Stimulated activated CD4-positive, alpha-beta T cell treated with anti-CD3 and anti-CD28 coated beads, Interleukin-12 subunit alpha, Interleukin-12 subunit beta, amount 100 ng/mL, for 4 hours (primary cell): ENCODE measurements at regions not wholly inside any gene's neighbourhood (a gene's known extent, or its start where the extent isn't known, plus 50 kb on each side); places are given as distances from the start of the nearest gene placed in this dataset.
"Not testable (repeated sequence)": the region's sequence is repeated elsewhere in the genome, so short reads cannot be mapped to it uniquely, and the experiment has no call there.

Experiments
- DNase-seq: peaks from one replicate; pipeline ENCODE4 v3.0.0-alpha.2; 2020

DNA sequence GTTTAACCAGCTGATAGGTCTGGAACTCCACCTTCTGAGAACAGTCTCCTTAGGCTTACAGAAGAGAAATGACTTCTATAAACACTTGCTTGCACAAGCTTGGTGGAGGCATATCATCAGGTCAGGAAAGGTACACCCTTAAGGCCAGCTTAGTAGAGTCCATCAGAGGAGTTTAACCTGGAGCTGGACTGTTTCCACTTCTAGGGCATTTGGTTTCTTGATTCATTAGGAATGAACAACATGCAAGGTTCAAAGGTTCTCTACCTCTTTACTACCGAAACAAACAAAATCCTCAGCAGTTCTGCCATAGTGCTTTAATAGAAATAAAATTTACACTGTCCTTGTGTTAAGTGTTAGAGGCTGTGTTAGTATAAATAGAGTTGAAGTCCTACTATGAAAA is 171.4 kb upstream of the NPY2R start:
- DNase-seq = no peak

GRCh38 chr4:155038459-155038858 is 170.0 kb upstream of the NPY2R start:
- no peak for DNase-seq

- no peak for DNase-seq
These were observed 169.3 kb upstream of the NPY2R start for GRCh38 chr4:155039162-155039561.

- DNase-seq = no peak
These were observed 168.4 kb upstream of the NPY2R start for GRCh38 chr4:155040031-155040430.

DNA sequence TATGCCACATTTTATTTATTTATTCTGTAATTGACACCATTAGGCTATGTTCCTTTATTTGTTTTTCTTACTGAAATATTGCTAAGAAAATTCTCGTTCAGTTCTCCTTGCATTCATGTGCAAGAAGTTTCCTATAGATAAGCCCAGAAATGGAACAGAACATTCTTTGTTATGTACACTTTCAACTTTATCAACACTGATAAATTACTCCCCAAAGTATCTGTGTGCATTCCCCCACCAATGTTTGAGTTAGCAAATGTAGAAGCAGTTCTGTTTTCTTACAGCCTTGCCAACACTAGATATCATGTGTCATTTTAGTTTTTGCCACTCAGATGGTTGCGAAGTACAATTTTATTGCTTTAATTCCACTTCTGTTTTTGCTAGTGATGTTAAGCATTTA is 166.4 kb upstream of the NPY2R start:
- no peak for DNase-seq

DNA sequence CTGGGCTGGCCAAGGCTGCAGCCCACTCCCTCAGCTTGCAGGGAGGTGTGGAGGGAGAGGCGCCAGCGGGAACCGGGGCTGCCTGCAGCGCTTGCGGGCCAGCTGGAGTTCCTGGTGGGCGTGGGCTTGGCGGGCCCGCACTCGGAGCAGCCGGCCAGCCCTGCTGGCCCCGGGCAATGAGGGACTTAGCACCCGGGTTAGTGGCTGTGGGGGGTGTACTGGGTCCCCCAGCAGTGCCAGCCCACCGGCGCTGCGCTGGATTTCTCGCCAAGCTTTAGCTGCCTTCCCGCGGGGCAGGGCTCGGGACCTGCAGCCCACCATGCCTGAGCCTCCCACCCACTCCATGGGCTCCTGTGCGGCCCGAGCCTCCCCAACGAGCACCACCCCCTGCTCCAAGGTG is 164.2 kb upstream of the NPY2R start:
- DNase-seq = not testable (repeated sequence)

DNA sequence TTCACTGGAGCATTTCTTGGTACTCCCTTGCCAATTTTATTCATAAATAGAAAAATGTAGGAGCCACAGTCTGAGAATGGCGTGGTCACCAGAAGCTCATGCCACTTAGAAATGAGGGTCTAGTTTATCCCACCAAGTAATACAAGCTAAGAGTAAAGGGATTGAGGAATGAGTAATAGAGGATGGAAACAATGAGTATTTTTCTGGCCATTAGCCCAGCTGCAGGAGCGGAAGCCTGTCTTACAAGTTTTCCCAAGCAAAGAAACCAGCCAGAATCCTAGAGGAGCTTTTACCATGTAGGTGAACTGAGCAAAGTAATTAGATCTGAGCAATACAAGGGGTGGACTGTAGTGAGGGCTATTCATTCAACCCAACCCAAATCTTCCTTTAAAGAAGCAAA is 160.7 kb upstream of the NPY2R start:
- no peak for DNase-seq

DNA sequence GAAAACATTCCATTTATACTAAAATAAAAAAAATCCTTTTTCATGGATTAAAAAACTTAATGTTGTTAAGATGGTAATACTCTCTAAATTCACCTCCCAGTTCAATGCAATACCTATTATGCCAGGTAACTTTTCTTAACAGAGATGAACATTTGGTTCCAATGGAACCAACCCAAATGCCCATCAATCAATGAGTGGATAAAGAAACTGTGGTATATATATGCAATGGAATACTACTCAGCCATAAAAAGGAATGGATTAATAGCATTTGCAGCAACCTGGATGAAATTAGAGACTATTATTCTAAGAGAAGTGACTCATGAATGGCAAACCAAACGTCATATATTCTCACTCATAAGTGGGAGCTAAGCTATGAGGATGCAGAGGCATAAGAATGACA is 154.4 kb upstream of the NPY2R start:
- DNase-seq = not testable (repeated sequence)

DNA sequence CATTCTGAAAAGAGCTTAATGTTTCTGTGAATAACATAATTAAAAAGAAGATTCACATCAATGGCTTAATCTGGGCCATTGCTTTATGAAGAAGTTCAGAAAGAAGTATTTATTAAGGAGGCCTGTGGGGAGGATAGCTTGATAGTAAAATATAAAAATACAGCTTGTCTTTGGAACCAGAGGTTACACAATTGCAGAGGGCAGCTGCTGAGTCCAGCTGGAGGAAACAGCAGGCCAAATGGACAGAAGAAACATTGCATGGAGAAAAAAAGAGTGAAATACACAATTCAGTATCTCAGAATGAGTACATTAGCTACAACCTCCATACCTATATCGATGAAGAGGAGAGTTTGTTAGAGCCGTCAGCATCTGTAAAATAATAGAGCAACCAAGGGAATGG is 148.0 kb upstream of the NPY2R start:
- no peak for DNase-seq

- DNase-seq = no peak
These were observed 147.6 kb upstream of the NPY2R start for GRCh38 chr4:155060873-155061272.

DNA sequence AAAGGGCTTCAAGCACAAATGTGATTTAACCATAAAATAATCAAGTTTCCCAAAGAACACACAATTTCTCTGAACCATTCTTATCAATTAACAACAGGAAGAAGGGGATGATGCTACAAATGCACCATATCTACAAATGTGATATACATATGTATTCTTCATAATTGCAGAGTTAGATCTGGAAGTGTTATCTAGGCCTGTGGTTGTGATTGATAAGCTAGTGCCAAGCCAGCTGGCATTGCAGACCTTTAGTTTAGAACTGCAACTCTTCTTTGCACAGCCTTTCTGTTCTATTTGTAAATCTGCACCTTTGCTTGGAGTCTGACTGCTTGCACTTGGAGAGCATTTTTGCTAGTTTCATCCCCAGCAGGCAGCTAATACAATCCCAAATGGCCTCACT is 145.5 kb upstream of the NPY2R start:
- DNase-seq = no peak

DNA sequence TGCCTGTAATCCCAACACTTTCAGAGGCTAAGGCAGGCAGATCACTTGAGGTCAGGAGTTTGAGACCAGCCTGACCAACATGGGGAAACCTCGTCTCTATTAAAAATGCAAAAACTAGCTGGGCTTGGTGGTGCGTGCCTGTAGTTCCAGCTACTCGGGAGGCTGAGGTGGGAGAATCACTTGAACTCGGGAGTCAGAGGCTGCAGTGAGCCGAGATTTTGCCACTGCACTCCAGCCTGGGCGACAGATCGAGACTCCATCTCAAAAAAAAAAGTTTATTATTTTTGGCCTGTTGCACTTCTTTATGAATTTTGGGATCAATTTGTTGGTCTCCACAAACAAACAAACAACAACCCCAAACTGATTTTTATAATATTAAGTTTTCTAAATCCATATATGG is 143.5 kb upstream of the NPY2R start:
- not testable (repeated sequence) for DNase-seq

DNA sequence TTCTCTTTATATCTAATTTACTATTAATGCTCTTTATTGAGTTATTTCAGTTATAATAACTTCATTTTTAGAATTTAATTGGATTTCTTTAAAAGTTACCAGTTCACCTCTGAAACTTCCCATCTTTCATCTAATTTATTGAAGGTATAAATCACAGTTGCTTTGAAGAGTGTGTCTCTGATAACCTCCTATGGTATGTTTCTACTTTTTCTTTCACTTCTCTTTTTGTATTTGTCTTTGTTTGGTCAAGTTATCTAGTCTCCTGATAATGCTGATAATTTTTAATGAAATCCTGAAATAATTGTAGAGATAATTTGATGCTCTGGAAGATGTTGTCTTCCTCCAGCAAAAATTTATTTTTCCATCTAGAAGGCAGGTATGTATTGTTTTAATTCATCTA is 141.6 kb upstream of the NPY2R start:
- no peak for DNase-seq

- no peak for DNase-seq
These were observed 136.5 kb upstream of the NPY2R start for GRCh38 chr4:155071962-155072361.

DNA sequence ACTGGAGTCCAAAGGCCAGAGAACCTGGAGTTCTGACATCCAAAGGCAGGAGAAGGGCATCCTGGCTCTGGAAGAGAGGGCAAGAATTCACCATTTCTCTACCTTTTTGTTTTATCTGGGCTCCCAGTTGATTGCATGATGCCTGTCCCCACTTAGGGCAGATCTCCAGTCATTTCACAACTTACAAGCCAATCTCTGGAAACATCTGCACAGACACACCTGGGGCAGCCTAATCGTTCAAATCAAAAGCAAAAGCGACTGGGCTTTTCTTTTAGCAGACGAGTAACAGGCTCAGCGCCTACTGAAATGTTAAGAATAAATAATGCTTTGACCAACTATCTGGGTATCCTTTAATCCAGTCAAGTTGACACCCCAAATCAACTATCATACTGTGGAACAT is 136.0 kb upstream of the NPY2R start:
- DNase-seq = no peak

GRCh38 chr4:155073852-155074251 is 134.6 kb upstream of the NPY2R start:
- DNase-seq = no peak

DNA sequence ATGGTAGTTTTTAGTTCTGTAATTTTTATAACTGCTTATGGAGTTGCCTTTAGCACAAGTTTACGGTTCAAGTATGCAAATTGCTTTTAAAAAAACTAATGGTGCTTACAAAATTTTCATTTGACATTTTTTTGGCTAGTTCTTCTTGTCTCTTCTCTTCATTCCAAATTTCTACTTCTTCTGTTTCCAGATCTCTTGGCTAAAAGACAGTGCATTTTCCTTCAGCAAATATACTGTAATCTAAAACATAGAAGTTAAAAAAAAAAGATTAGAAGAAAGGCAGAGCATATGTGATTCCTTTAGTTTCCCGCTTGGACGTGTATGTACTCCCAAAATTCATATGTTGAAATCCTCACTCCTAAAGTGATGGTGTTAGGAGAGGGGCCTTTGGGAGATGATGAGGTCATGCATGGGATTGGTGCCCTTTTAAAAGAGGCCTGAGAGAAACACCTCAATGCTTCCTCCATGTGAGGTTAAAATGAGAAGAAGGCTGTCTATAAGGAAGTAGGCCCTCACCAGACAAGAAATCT is 132.1 kb upstream of the NPY2R start:
- DNase-seq = no peak

DNA sequence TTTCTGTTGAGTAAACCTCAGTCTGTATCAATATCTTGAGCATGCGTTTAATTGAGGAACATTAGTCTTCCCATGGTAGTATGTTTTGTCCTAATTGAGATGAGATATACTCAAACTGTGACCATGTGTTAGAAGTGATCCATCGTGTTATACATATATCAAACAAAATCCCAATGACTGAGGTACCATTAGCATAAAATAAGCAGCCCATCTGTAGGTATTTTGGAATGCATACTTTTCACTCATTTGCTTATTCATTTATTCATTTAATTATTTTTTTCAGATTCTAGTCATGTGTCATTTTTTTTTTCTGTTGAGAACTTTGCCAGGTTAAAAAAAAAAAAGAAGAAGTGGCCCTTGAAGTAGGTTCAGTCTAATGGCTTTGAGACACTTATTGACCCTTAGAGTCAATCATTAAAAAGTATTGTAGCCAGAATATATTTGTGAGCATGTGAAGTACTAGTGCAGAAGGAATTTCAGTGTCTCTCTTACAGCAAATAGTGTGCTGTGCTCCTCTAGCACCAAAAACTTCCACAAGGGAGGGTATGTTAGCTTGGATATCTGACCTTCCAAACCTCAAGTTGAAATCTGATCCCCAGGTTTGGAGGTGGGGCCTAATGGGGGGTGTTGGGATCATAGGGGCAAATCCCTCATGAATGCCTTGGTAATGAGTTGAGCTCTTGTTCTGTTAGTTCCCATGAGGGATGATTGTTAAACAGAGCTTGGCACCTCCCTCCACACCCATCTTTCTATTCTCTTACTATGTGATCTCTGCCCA is 130.8 kb upstream of the NPY2R start:
- DNase-seq = no peak

- no peak for DNase-seq
These were observed 128.6 kb upstream of the NPY2R start for GRCh38 chr4:155079871-155080270.

DNA sequence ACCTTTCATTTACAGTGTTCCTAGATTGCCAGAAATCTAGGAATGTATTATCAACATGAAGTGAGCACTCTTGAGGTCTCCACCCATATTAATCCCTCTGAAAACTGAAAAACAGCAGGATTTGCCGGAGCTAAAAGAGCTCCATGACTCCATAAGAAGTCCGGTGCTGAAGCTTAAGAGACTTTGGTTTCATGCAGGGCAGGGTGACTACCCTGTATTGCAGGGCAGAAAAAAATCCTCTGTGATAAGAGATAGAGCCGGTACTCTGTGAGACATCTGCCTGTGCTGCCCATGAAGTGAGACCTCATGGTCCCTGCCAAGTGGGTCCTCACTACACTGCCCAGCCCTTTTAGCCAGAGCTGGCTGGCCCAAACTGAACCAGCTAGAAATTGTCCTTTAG is 127.2 kb upstream of the NPY2R start:
- no peak for DNase-seq

- no peak for DNase-seq
These were observed 122.4 kb upstream of the NPY2R start for GRCh38 chr4:155085843-155086530.

GRCh38 chr4:155094201-155094820 is 114.1 kb upstream of the NPY2R start:
- DNase-seq = no peak

DNA sequence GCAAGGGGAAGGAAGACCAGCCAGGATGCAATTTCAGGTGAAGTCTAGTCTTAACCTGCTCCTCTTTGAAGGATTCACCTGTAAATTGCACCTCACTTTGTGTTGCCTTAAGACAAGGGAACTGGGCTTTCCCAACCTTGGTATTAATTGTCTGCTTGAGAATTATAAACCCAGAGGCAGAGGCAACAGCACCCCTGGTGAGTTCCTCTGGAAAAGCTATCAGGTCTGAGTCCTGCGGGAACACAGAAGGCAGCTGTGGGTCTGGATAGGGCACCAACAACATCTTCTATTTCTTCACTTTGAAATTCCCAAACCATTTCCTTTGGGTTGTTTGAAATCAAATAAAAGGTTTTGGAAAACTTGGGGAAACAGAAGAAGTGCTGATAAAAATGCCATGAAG is 109.2 kb upstream of the NPY2R start:
- no peak for DNase-seq

- DNase-seq = no peak
These were observed 101.8 kb upstream of the NPY2R start for GRCh38 chr4:155106629-155107028.
